ENCODE measurements at regions not wholly inside any gene's neighbourhood (a gene's known extent, or its start where the extent isn't known, plus 50 kb on each side); places are given as distances from the start of the nearest gene placed in this dataset.
"Not testable (repeated sequence)": the region's sequence is repeated elsewhere in the genome, so short reads cannot be mapped to it uniquely, and the experiment has no call there.

GRCh38 chr22:22193923-22194322, 50.7 kb upstream of the VPREB1 start:
- DNase-seq, result no peak

GRCh38 chr22:22193462-22193861, 51.1 kb upstream of the VPREB1 start:
- DNase-seq, result not testable (repeated sequence)

GRCh38 chr22:22193006-22193405, 51.6 kb upstream of the VPREB1 start:
- DNase-seq, result not testable (repeated sequence)

GRCh38 chr22:22189796-22190195, 54.8 kb upstream of the VPREB1 start:
- not testable (repeated sequence) for DNase-seq

GRCh38 chr22:22187863-22188262, 56.7 kb upstream of the VPREB1 start:
- DNase-seq, result not testable (repeated sequence)

GRCh38 chr22:22187299-22187698, 57.3 kb upstream of the VPREB1 start:
- no peak for DNase-seq

GRCh38 chr22:22185844-22186499, 58.6 kb upstream of the VPREB1 start:
- DNase-seq, result no peak

- DNase-seq, result no peak
These were observed 59.4 kb upstream of the VPREB1 start for GRCh38 chr22:22185217-22185616.

- DNase-seq, result no peak
These were observed 60.2 kb upstream of the VPREB1 start for GRCh38 chr22:22184277-22184807.

- no peak for DNase-seq
These were observed 61.7 kb upstream of the VPREB1 start for GRCh38 chr22:22182990-22183264.

- DNase-seq, result no peak
These were observed 62.2 kb upstream of the VPREB1 start for GRCh38 chr22:22182218-22182989.

GRCh38 chr22:22181341-22181850, 63.2 kb upstream of the VPREB1 start:
- no peak for DNase-seq

- no peak for DNase-seq
These were observed 63.8 kb upstream of the VPREB1 start for GRCh38 chr22:22180738-22181285.

GRCh38 chr22:22179858-22180257, 64.7 kb upstream of the VPREB1 start:
- no peak for DNase-seq

- no peak for DNase-seq
These were observed 65.6 kb upstream of the VPREB1 start for GRCh38 chr22:22178992-22179391.

- no peak for DNase-seq
These were observed 66.1 kb upstream of the VPREB1 start for GRCh38 chr22:22178355-22178965.

- DNase-seq, result no peak
These were observed 67.5 kb upstream of the VPREB1 start for GRCh38 chr22:22176929-22177616.

GRCh38 chr22:22172896-22173628, 71.5 kb upstream of the VPREB1 start:
- DNase-seq, result not testable (repeated sequence)

GRCh38 chr22:22171357-22172218, 73.0 kb upstream of the VPREB1 start:
- no peak for DNase-seq

GRCh38 chr22:22169923-22170322, 74.7 kb upstream of the VPREB1 start:
- no peak for DNase-seq
